Gastroesophageal sphincter (tissue), 4 donors: ENCODE measurements at regions not wholly inside any gene's neighbourhood (a gene's known extent, or its start where the extent isn't known, plus 50 kb on each side); places are given as distances from the start of the nearest gene placed in this dataset.
"Not testable (repeated sequence)": the region's sequence is repeated elsewhere in the genome, so short reads cannot be mapped to it uniquely, and the experiment has no call there.

Experiments used
- ATAC-seq: fragments of 150-250 bp; one replicate; pipeline ENCODE4 v1.9.1; 2016; ENCODE audit warnings: mild to moderate bottlenecking, moderate library complexity
- H3K27ac ChIP-seq, 4 donors: fragments of 200-600 bp; sonication (generic) in 3 of 4; 1 replicate in 3 of 4; 2 replicates in 1 of 4; pipeline ENCODE4 v1.5.1; 2016 to 2019
- H3K27me3 ChIP-seq: fragments of 200-600 bp; sonication (generic); one replicate; pipeline ENCODE4 v1.5.1; 2019
- H3K36me3 ChIP-seq, 2 donors: fragments of 200-600 bp; sonication (generic); one replicate each; pipeline ENCODE4 v1.5.1; 2019; ENCODE audit warnings: control low read depth in 1 of 2
- H3K4me1 ChIP-seq, 3 donors: fragments of 200-600 bp; sonication (generic); 1 replicate in 2 of 3; 2 replicates in 1 of 3; pipeline ENCODE4 v1.5.1; 2016 to 2019; ENCODE audit warnings: control low read depth in 2 of 3
- H3K4me3 ChIP-seq, 2 donors: fragments of 200-600 bp; sonication (generic); one replicate each; pipeline ENCODE4 v1.5.1; 2019; ENCODE audit warnings: mild to moderate bottlenecking in 1 of 2, moderate library complexity in 1 of 2
- H3K9me3 ChIP-seq, 3 donors: fragments of 200-600 bp; sonication (generic); one replicate each; pipeline ENCODE4 v1.5.1; 2017 to 2019; ENCODE audit warnings: control low read depth in 2 of 3
- EP300 ChIP-seq: sonication (generic); formaldehyde crosslinking; IDR thresholded peaks from one replicate; pipeline ENCODE4 v1.6.1; 2017; ENCODE audit warnings: antibody characterized with exemption, mild to moderate bottlenecking
- POLR2A ChIP-seq, 2 donors: fragments of 450-650 bp; IDR thresholded peaks; one replicate each; pipeline ENCODE4 v1.6.1; 2017; ENCODE audit warnings: antibody characterized with exemption in 2 of 2, mild to moderate bottlenecking in 2 of 2, moderate library complexity in 1 of 2
- POLR2AphosphoS5 ChIP-seq: sonication (generic); formaldehyde crosslinking; IDR thresholded peaks from one replicate; pipeline ENCODE4 v1.6.1; 2017; ENCODE audit warnings: antibody characterized with exemption
- WGBS, 2 donors: methylation state at CpG; one replicate each; pipeline ENCODE4 v1.1.5; 2018; ENCODE audit warnings: low coverage in 1 of 2; 5-methylcytosine and 5-hydroxymethylcytosine counted together
- TF ChIP-seq, protein P1 (sequence below), 4 experiments: fragments of 200-600 bp in 2 of 4; fragments of 450-650 bp in 2 of 4; sonication (generic) in 1 of 4; IDR thresholded peaks; one replicate each; pipeline ENCODE4 v1.5.1; 2017 to 2019; ENCODE audit warnings: antibody characterized with exemption in 4 of 4, mild to moderate bottlenecking in 2 of 4, moderate library complexity in 2 of 4

DNA sequence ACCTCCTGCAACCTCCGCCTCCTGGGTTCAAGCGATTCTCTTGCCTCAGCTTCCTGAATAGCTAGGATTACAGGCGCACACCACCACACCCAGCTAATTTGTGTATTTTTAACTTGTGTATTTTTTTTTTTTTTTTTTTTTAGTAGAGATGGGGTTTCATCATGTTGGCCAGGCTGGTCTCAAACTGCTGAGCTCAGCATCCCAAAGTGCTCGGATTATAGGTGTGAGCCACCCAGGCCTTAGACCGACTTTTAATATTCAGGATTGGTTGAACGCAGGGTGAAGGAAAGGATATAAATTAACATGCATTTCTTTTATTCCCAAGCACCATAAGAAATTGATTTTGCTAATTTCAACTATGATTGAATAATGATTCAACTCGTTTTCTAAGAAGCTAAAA, 798.6 kb downstream of the GATA3 start:
- Histone ChIP-seq H3K4me1 (no peaks in the 10 kb centered on the region), H3K27ac (no peak overlapping the region), H3K27me3 (no peaks in the 10 kb centered on the region), H3K9me3 (no peaks in the 10 kb centered on the region), H3K4me3 (no peak overlapping the region), H3K36me3 (no peaks in the 10 kb centered on the region)
- TF ChIP-seq, protein P1, sequence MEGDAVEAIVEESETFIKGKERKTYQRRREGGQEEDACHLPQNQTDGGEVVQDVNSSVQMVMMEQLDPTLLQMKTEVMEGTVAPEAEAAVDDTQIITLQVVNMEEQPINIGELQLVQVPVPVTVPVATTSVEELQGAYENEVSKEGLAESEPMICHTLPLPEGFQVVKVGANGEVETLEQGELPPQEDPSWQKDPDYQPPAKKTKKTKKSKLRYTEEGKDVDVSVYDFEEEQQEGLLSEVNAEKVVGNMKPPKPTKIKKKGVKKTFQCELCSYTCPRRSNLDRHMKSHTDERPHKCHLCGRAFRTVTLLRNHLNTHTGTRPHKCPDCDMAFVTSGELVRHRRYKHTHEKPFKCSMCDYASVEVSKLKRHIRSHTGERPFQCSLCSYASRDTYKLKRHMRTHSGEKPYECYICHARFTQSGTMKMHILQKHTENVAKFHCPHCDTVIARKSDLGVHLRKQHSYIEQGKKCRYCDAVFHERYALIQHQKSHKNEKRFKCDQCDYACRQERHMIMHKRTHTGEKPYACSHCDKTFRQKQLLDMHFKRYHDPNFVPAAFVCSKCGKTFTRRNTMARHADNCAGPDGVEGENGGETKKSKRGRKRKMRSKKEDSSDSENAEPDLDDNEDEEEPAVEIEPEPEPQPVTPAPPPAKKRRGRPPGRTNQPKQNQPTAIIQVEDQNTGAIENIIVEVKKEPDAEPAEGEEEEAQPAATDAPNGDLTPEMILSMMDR (IDR thresholded peaks at IDR 0.05) = no peak
- TF ChIP-seq EP300 (no peak), POLR2AphosphoS5 (no peak), POLR2A (IDR thresholded peaks at IDR 0.05) (no peak)
- ATAC-seq = no peak
- 85 to 89% methylated on average over 6 of the region's 7 CpGs for WGBS, 2 donors

DNA sequence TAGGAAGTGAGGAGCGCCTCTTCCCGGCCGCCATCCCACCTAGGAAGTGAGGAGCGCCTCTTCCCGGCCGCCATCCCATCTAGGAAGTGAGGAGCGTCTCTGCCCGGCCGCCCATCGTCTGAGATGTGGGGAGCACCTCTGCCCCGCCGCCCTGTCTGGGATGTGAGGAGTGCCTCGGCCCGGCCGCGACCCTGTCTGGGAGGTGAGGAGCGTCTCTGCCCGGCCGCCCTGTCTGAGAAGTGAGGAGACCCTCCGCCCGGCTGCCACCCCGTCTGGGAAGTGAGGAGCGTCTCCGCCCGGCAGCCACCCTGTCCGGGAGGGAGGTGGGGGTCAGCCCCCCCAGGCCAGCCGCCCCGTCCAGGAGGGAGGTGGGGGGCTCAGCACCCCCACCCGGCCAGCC, 814.4 kb downstream of the GATA3 start:
- H3K9me3 ChIP-seq, ATAC-seq, H3K27me3 ChIP-seq, H3K4me3 ChIP-seq, H3K4me1 ChIP-seq, H3K36me3 ChIP-seq, H3K27ac ChIP-seq: not testable (repeated sequence)
- no CpG with 5 or more reads among the region's 29 CpGs for WGBS, 2 donors

DNA sequence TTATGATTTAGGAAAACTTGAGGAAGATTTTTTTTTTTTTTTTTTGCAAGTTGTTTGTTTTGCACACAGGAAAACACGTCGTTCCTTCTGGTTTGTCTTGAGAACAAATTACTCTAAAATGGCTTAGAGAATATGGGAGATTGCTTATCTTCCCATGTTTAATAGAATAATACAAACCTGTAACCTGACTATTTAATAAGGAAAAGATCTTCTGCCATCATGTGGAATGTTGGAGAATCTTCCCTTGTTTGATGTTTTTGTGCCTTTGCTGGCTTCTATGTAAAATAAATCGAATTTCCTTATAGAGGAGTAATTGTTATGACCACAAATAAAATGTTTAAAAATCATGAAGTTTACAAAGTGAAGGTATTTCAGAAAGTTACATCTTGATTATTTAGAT, 818.8 kb downstream of the GATA3 start:
- Histone ChIP-seq H3K27ac (no peak overlapping the region), H3K4me3 (no peak overlapping the region), H3K9me3 (no peaks in the 10 kb centered on the region), H3K27me3 (no peaks in the 10 kb centered on the region), H3K4me1 (no peaks in the 10 kb centered on the region), H3K36me3 (no peaks in the 10 kb centered on the region)
- TF ChIP-seq, protein P1 (IDR thresholded peaks at IDR 0.05) = peak in 2 of 4 experiments; percentile 8 to 16
- TF ChIP-seq EP300 = no peak
- TF ChIP-seq POLR2AphosphoS5 = no peak
- ATAC-seq = no peak
- 19 to 21% methylated on average over 3 of the region's 3 CpGs for WGBS, 2 donors

DNA sequence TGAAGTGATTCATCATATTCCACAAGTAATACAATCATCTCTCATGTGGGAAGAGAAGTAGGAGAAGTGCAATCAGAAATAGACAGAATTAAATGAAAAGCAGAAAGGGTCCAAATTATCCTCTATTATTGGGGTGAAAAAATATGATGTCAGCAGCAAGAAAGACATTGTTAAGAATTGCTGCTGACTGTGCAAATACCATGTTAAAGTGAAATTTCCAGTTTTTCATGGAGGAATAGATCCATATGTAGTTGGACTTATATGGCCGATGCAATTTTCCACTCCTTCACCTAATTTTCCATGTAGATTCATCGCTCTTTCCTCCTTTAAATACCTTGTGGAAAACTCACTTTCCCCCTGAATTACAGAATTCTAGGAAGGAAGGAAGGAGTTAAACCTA, 819.8 kb downstream of the GATA3 start:
- no peak overlapping the region for H3K4me3 ChIP-seq
- no peaks in the 10 kb centered on the region for H3K9me3 ChIP-seq
- H3K36me3 ChIP-seq = no peaks in the 10 kb centered on the region
- H3K27ac ChIP-seq = no peak overlapping the region
- H3K27me3 ChIP-seq = no peaks in the 10 kb centered on the region
- TF ChIP-seq, protein P1 (IDR thresholded peaks at IDR 0.05) = no peak
- TF ChIP-seq EP300 = no peak
- no peak for TF ChIP-seq POLR2A (IDR thresholded peaks at IDR 0.05)
- TF ChIP-seq POLR2AphosphoS5 = no peak
- no peaks in the 10 kb centered on the region for H3K4me1 ChIP-seq
- WGBS, 2 donors = 85 to 88% methylated on average over 2 of the region's 2 CpGs
- no peak for ATAC-seq

DNA sequence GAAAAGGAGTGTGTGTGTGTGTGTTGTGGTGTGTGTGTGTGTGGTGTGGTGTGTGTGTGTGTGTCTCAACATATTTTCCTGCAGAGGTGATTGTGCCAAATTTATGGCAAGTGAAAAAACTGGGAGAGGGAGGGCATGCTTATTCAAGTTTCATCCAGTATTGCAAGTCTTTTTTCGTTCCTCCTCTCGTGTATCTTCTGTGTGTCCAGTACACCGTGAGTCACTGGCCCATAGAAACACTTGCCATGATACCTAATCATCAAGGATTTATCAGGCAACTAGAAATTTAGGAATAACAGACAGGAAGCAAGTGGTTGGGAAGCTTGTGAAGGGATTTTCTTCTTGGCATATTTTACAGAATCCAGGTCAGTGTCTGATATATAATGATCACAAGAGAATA, 820.5 kb downstream of the GATA3 start:
- WGBS, 2 donors = 79 to 88% methylated on average over 3 of the region's 3 CpGs
- H3K4me3 ChIP-seq = no peak overlapping the region
- TF ChIP-seq POLR2A (IDR thresholded peaks at IDR 0.05) (no peak), POLR2AphosphoS5 (no peak), EP300 (no peak)
- TF ChIP-seq, protein P1 (IDR thresholded peaks at IDR 0.05) = no peak
- H3K27ac ChIP-seq = no peak overlapping the region
- H3K9me3 ChIP-seq = no peaks in the 10 kb centered on the region
- no peak for ATAC-seq
- no peaks in the 10 kb centered on the region for H3K36me3 ChIP-seq
- no peaks in the 10 kb centered on the region for H3K4me1 ChIP-seq
- no peaks in the 10 kb centered on the region for H3K27me3 ChIP-seq

DNA sequence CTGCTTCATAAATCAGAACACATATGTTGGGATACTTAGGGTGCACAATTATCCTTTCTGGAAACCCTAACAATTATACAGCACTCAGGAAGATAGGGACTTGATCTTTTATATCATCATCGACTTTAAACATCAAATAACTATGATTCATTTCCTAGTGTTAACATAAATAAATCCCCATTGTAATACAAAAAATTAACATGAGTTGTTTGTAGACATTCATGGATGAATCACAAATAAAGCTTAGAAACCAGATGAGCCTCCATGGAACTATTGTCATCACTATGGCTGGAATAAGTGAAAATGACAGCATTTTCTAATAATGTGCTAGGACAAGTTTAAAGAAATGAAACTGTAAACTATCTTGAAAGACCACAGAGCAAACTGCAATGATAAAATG, 821.7 kb downstream of the GATA3 start:
- no peaks in the 10 kb centered on the region for H3K9me3 ChIP-seq

More for the DNA sequence above, 821.7 kb downstream of the GATA3 start:
- WGBS, 2 donors = 43 to 68% methylated on average over 1 of the region's 1 CpG
- no peak overlapping the region for H3K4me3 ChIP-seq
- no peaks in the 10 kb centered on the region for H3K4me1 ChIP-seq
- no peaks in the 10 kb centered on the region for H3K27me3 ChIP-seq
- no peaks in the 10 kb centered on the region for H3K36me3 ChIP-seq
- TF ChIP-seq POLR2AphosphoS5 = no peak
- TF ChIP-seq, protein P1 (IDR thresholded peaks at IDR 0.05) = no peak
- no peak for TF ChIP-seq POLR2A (IDR thresholded peaks at IDR 0.05)
- TF ChIP-seq EP300 = no peak
- ATAC-seq = no peak
- no peak overlapping the region for H3K27ac ChIP-seq
